ENCODE measurements at regions not wholly inside any gene's neighbourhood (a gene's known extent, or its start where the extent isn't known, plus 50 kb on each side); places are given as distances from the start of the nearest gene placed in this dataset.
"Not testable (repeated sequence)": the region's sequence is repeated elsewhere in the genome, so short reads cannot be mapped to it uniquely, and the experiment has no call there.

DNA sequence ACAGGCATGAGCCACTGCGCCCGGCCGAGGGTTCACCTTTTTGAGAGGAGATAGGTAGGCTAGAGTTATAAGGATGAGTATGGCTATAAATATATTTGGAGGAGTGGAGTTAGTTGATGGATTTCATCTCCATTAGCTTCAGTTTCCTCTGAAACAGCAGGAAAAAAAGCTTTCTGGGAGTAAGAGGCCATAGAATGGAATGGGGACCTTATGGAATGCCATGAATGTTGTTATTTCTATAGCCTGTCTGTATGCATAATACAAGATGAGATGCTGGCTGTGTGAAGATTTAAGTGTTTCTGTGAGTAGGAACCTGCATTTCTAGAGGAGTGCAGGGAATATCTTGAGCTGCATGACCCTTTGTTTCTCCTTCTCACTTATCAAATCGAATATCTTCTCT is 114.9 kb upstream of the ARX start:
- no peak for DNase-seq

- no peak for DNase-seq
Observed at GRCh38 chrX:25125483-25125882, 109.7 kb upstream of the ARX start.

DNA sequence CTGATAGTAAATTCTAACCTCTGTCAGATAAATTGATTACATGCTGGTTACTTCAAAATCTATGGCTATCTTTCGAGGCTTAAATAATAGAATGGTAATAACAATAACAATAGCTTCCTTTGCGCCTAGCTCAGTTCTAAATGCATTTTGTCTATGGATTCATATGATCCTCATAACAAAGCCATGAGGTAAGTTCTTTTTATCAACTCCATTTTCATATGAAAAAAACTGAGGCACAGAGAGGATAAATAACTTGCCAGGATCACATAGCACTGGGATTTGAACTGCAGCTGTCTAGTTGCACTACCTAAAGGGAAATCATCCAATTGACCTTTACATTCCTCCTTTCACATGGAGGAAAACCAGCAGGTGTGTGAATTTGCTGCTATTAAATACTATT is 108.6 kb upstream of the ARX start:
- DNase-seq = no peak

GRCh38 chrX:25112156-25112555 is 96.4 kb upstream of the ARX start:
- no peak for DNase-seq

DNA sequence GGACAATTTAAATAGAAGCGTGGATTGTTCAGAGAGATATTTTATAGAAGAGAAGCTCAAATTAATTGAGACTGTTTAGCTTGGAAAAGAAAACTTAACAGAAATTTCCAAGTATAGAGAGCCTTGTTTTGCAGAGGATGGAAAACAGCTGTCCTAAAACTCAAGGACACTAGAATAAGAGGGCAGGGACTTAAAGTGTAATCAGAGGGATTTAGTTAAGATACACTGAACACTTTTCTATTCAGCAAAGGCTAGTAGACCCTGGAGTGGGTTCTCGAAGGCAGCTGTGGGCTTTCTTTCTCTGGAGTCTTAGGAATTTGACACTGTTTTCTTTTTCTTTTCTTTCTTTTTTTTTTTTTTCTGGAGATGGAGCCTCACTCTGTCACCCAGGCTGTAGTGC is 92.7 kb upstream of the ARX start:
- no peak for DNase-seq

DNA sequence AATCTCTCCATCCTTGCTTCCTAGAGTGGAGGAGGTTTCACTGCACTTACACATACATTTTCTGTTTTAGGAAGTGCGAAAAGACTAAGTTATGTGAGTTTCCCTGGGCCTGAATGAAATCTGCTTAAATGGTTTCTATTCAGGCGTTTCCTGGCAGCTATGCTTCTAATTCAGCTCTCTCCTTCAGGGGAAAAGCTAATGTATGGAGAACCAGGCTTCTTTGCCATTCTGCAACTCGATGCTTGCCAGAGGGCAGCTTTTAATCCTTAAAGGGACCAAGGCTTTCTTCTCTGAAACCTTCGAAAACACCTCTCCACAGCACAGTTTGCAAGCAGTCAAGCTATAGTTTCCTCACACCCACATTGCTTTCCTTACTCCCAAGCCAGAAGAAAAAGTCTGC is 89.5 kb upstream of the ARX start:
- DNase-seq = no peak

- no peak for DNase-seq
Observed at GRCh38 chrX:25096522-25097045, 80.8 kb upstream of the ARX start.

DNA sequence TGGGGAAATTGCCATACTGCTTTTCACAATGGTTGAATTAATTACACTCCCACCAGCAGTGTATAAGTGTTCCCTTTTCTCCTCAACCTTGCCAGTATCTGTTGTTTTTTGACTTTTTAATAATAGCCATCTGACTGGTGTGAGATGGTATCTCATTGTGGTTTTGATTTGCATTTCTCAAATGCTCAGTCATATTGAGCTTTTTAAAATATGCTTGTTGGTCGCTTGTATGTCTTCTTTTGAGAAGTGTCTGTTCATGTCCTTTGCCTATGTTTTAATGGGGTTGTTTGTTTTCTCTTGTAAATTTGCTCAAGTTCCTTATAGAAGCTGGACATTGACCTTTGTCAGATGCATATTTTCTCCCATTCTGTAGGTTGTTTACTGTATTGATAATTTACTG is 75.4 kb upstream of the ARX start:
- DNase-seq = not testable (repeated sequence)

DNA sequence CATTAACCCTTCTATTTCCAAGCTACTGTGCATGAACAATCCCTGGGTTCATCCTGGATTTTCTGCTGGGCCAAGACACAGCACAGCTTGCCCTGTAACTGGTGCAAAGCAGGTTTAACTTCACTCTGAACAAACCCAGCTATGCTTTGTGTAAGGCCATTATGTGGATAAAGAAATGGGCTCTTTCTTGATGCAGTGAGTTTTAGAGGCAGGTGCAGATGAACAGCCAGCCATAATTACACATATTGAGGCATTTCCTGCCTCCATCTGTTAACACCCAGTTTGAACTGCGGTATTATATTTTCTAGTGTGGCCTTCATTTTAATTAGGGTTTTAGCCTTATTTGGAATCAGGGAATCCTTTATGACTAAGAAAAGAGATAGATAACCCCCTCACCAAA is 68.7 kb upstream of the ARX start:
- DNase-seq = no peak

GRCh38 chrX:25083661-25084060 is 67.9 kb upstream of the ARX start:
- DNase-seq = no peak

DNA sequence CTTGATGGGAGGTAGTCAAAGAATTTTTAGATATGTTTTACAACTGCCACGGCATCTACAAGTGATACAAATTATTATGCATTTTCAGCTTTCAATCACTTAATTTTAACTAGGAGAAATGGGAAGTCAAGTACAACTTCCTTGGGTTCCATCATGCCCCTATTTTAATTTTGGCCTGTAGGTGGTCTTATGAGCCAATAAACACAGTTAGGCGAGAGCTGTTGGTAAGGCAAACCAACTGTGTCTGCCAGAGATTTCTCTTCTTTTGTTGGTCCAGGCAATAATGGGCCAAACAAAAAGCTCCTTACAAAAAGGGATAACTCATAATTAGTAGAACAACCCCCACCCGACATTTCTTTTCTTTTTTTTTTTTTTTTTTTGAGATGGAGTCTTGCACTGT is 63.3 kb upstream of the ARX start:
- DNase-seq = no peak

DNA sequence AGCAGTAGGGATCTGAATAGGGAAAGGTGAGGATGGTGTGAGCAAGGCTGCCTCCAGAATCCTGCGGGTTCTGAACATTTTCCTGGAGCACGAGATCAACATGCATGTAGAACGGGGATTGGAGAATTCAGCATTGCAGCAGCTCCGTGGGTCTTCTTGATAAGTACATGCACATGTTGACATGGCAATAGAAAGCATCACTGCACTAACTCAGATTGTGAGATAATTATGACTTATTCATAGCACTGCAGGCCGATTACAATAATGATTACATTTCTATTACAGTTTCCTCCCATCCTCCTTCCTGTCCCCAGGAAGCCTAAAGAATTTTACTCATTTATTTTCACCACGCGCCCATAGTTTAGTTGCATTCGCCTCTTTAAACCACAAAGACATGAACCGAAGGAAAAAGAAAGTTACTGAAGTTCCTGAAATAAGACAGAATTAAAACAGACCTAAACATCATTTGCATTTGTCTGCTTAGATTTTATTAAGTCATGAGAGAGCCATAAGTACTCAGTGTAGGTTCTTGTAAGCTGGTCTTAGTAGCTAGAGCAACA is 61.3 kb upstream of the ARX start:
- no peak for DNase-seq

- no peak for DNase-seq
Observed at GRCh38 chrX:25072247-25072646, 56.5 kb upstream of the ARX start.

DNA sequence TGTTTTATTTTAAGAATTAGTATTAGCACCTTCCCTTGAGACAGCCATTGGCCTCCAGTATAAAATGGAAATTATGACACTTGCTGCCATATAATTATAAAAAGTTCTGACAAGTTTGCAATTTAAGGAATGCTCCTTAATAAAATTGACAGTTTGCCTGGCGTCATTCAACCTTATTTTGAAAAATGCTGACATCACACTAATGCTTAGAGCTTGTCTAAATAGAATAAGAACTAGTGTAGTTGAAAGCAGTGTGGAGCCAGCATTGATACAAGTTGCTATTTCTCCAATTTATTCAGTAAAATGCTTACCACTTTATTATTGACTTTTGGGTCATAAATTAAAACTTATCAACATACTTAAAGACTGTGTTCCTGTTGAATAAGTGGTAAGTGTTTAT is 54.3 kb upstream of the ARX start:
- DNase-seq = no peak

DNA sequence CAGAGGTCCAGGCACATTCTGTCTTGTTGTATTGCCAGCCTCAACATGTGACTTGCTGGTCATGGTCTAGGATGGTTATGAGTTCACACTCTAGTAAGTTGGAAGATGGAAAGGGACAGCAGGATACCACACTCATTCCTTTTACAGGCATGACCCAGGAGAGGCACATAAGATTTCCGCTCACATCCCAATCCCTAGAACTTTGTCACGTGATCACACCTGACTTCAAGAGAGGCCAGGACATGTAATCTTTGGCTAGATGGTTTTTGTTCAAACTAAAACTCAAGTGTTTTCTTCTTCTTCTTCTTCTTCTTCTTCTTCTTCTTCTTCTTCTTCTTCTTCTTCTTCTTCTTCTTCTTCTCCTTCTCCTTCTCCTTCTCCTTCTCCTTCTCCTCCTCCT is 53.4 kb upstream of the ARX start:
- no peak for DNase-seq

- DNase-seq = no peak
Observed at GRCh38 chrX:25068340-25068739, 52.6 kb upstream of the ARX start.

GRCh38 chrX:25067271-25068172 is 51.8 kb upstream of the ARX start:
- DNase-seq = no peak

DNA sequence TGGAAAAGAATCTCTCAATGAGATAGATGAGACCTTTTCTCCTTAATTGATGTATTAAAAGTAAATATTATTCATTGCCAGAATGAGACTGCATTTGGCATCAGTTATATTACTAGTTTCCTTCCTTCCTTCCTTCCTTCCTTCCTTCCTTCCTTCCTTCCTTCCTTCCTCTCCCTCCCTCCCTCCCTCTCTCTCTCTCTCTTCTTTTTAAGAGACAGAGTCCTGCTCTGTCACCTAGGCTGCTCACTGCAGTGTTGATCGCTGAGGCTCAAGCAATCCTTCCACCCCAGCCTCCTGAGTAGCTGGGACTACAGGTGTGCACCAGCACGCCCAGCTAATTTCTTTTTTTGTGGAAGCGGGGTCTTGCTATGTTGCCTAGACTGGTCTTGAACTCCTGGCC is 50.4 kb upstream of the ARX start:
- DNase-seq = no peak

Data from stimulated activated CD8-positive, alpha-beta memory T cell treated with anti-CD3 and anti-CD28 coated beads, Interleukin-4, amount 100 ng/mL, for 48 hours (primary cell).